CD4-positive, alpha-beta T cell (primary cell): ENCODE measurements at regions not wholly inside any gene's neighbourhood (a gene's known extent, or its start where the extent isn't known, plus 50 kb on each side); places are given as distances from the start of the nearest gene placed in this dataset.

Source experiments
- ATAC-seq: fragments of 200-7000 bp; cut with Tn5 transposase; one replicate; pipeline ENCODE4 v1.10.0; 2022; ENCODE audit warnings: mild to moderate bottlenecking; ENCODE audit not compliant: poor library complexity
- CTCF ChIA-PET: fragments of 350-600 bp; sonication (Branson Sonifier 250); formaldehyde crosslinking; loops from one replicate; lab custom pipeline; 2021; ENCODE audit warnings: antibody characterized with exemption, inconsistent platforms; lab: Charles Lee
- POLR2A ChIA-PET: fragments of 350-600 bp; sonication (Branson Sonifier 250); formaldehyde crosslinking; loops from one replicate; lab custom pipeline; 2021; ENCODE audit warnings: antibody characterized with exemption, inconsistent platforms; lab: Charles Lee
- DNase-seq, 14 experiments: peaks; one replicate each; pipeline ENCODE4 v3.0.0-alpha.2; 2013 to 2020; ENCODE audit warnings: mixed read lengths in 2 of 14
- H3K27ac ChIP-seq, 2 donors: one replicate each; pipeline versions ENCODE4 v1.5.1 to v1.7.0; 2013; ENCODE audit warnings: low read length in 2 of 2, low read depth in 1 of 2, mild to moderate bottlenecking in 1 of 2
- H3K27me3 ChIP-seq, 2 experiments: 1 replicate in 1 of 2; 2 replicates in 1 of 2; pipeline versions ENCODE4 v1.6.1 to v1.7.0; 2013; ENCODE audit warnings: low read length in 2 of 2, control low read depth in 1 of 2, mild to moderate bottlenecking in 1 of 2, moderate library complexity in 1 of 2; ENCODE audit not compliant: insufficient read depth in 2 of 2, control insufficient read depth in 1 of 2
- H3K36me3 ChIP-seq: one replicate; pipeline ENCODE4 v1.6.1; 2013; ENCODE audit warnings: low read length, control low read depth; ENCODE audit not compliant: insufficient read depth
- H3K4me1 ChIP-seq: one replicate; pipeline ENCODE4 v1.6.1; 2013; ENCODE audit warnings: low read length, control low read depth; ENCODE audit not compliant: insufficient read depth
- H3K4me3 ChIP-seq: one replicate; pipeline ENCODE4 v1.5.1; 2013; ENCODE audit warnings: mild to moderate bottlenecking, low read length, moderate library complexity
- H3K9me3 ChIP-seq, 2 experiments: 1 replicate in 1 of 2; 2 replicates in 1 of 2; pipeline versions ENCODE4 v1.6.1 to v1.7.0; 2013; ENCODE audit warnings: low read length in 2 of 2, mild to moderate bottlenecking in 2 of 2, control low read depth in 1 of 2, moderate library complexity in 1 of 2; ENCODE audit not compliant: control insufficient read depth in 1 of 2, insufficient read depth in 1 of 2
- H3K27ac Mint-ChIP-seq: one replicate; pipeline ENCODE4 v1.8.0; 2020; ENCODE audit warnings: mixed read lengths
- H3K27me3 Mint-ChIP-seq: one replicate; pipeline ENCODE4 v1.8.0; 2021; ENCODE audit warnings: mixed read lengths
- H3K36me3 Mint-ChIP-seq: one replicate; pipeline ENCODE4 v1.8.0; 2021; ENCODE audit warnings: low read depth, mixed read lengths
- H3K4me1 Mint-ChIP-seq: one replicate; pipeline ENCODE4 v1.8.0; 2021; ENCODE audit warnings: low read depth, mixed read lengths
- H3K4me3 Mint-ChIP-seq: one replicate; pipeline ENCODE4 v1.8.0; 2020; ENCODE audit warnings: mild to moderate bottlenecking, mixed read lengths
- H3K9me3 Mint-ChIP-seq: one replicate; pipeline ENCODE4 v1.8.0; 2020; ENCODE audit warnings: mixed read lengths
- CTCF ChIP-seq: fragments of 200-600 bp; IDR thresholded peaks from one replicate; pipeline ENCODE4 v1.8.0; 2022; ENCODE audit warnings: antibody characterized with exemption, mild to moderate bottlenecking
- intact Hi-C, 2 experiments: fragments of 100-400 bp; cut with DNase I in 1 of 2; cut with micrococcal nuclease in 1 of 2; formaldehyde crosslinking; loops; one replicate each; pipeline versions ENCODE4 v1.15.1 to v1.9.0; 2023 to 2025; cut with DNase I, micrococcal nuclease

- no peaks in the 10 kb centered on the region for H3K9me3 Mint-ChIP-seq
- H3K27me3 Mint-ChIP-seq: no peaks in the 10 kb centered on the region
- no peak overlapping the region for H3K4me3 ChIP-seq
- no peak overlapping the region for H3K4me3 Mint-ChIP-seq
- H3K27ac Mint-ChIP-seq: peak overlapping the region; percentile 44
- no peak overlapping the region for H3K27ac ChIP-seq
- DNase-seq (peak in 3 of 14 experiments; percentile 5 to 13 (median 12)), ATAC-seq (no peak)
- H3K4me1 Mint-ChIP-seq: peaks cover 31% of the 10 kb centered on the region
- ChIA-PET CTCF (no interaction called here), POLR2A (no interaction called here)
- H3K27me3 ChIP-seq: no peaks in the 10 kb centered on the region
- intact Hi-C loops: no loop called here
- H3K4me1 ChIP-seq: peaks cover 25% of the 10 kb centered on the region
- no peak for TF ChIP-seq CTCF
- H3K36me3 ChIP-seq: no peaks in the 10 kb centered on the region
- H3K9me3 ChIP-seq: no peaks in the 10 kb centered on the region
- H3K36me3 Mint-ChIP-seq: no peaks in the 10 kb centered on the region
Observed at GRCh38 chr2:8376603-8377410, 305.0 kb upstream of the ID2 start.

- no peak overlapping the region for H3K27ac Mint-ChIP-seq
- H3K9me3 Mint-ChIP-seq: no peaks in the 10 kb centered on the region
- Histone ChIP-seq H3K4me3 (no peak overlapping the region), H3K27ac (no peak overlapping the region), H3K27me3 (no peaks in the 10 kb centered on the region), H3K4me1 (peaks cover 25% of the 10 kb centered on the region), H3K36me3 (no peaks in the 10 kb centered on the region), H3K9me3 (no peaks in the 10 kb centered on the region)
- no peaks in the 10 kb centered on the region for H3K27me3 Mint-ChIP-seq
- ChIA-PET CTCF (no interaction called here), POLR2A (interaction anchor here (0.6 to 0.9 kb wide), 2 partner anchors 41 to 239 kb away, joined by 3 read pairs; no protein-coding TSS in a partner anchor)
- peaks cover 31% of the 10 kb centered on the region for H3K4me1 Mint-ChIP-seq
- no peak overlapping the region for H3K4me3 Mint-ChIP-seq
- intact Hi-C loops: no loop called here
- DNase-seq (peak in 4 of 14 experiments; percentile 8 to 25 (median 21)), ATAC-seq (no peak)
- no peaks in the 10 kb centered on the region for H3K36me3 Mint-ChIP-seq
- TF ChIP-seq CTCF: no peak
Observed at GRCh38 chr2:8378016-8378810, 303.6 kb upstream of the ID2 start.

- POLR2A ChIA-PET: interaction anchor here (0.9 kb wide), 1 partner anchor 42 kb away, joined by 3 read pairs; no protein-coding TSS in a partner anchor
- Histone ChIP-seq H3K36me3 (no peaks in the 10 kb centered on the region), H3K27ac (no peak overlapping the region), H3K4me3 (no peak overlapping the region), H3K27me3 (no peaks in the 10 kb centered on the region), H3K4me1 (peaks cover 25% of the 10 kb centered on the region), H3K9me3 (no peaks in the 10 kb centered on the region)
- Mint-ChIP-seq H3K4me1 (peaks cover 31% of the 10 kb centered on the region), H3K9me3 (no peaks in the 10 kb centered on the region), H3K4me3 (no peak overlapping the region), H3K27ac (no peak overlapping the region), H3K27me3 (no peaks in the 10 kb centered on the region), H3K36me3 (no peaks in the 10 kb centered on the region)
- no peak for DNase-seq
- ATAC-seq: no peak
- intact Hi-C loops: no loop called here
- TF ChIP-seq CTCF: no peak
- CTCF ChIA-PET: no interaction called here
Observed at GRCh38 chr2:8379128-8379527, 302.7 kb upstream of the ID2 start.
